Endothelial cell of umbilical vein (primary cell): ENCODE measurements at regions not wholly inside any gene's neighbourhood (a gene's known extent, or its start where the extent isn't known, plus 50 kb on each side); places are given as distances from the start of the nearest gene placed in this dataset.

Source experiments
- POLR2A ChIP-seq: IDR thresholded peaks from 2 replicates; pipeline ENCODE4 v1.6.1; 2012; ENCODE audit warnings: low read depth, mild to moderate bottlenecking, control low read depth, low read length
- POLR2AphosphoS5 ChIP-seq: IDR thresholded peaks from 2 replicates; pipeline ENCODE4 v1.6.1; 2012; ENCODE audit warnings: low read depth, mild to moderate bottlenecking, control low read depth, low read length, moderate library complexity; ENCODE audit not compliant: insufficient read depth

DNA sequence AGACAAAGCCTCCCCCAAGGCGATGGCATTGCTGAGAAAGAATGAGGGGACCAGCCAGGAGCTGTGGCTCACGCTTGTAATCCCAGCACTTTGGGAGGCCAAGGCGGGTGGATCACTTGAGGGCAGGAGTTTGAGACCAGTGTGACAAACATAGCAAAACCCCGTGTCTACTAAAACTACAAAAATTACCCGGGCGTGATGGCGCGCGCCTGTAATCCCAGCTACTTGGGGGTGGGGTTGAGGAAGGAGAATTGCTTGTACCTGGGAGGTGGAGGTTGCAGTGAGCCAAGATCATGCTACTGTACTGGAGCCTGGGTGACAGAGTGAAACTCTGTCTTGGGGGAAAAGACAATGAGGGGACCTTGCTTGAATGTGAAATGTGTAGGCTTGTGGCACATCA is 402.4 kb upstream of the C2CD4B start:
- TF ChIP-seq POLR2AphosphoS5 (no peak), POLR2A (no peak)
